GM23338 (cell line): ENCODE measurements at regions not wholly inside any gene's neighbourhood (a gene's known extent, or its start where the extent isn't known, plus 50 kb on each side); places are given as distances from the start of the nearest gene placed in this dataset.

Source experiments
- CREB1 ChIP-seq: fragments of 250-450 bp; sonication (Bioruptor Pico); IDR thresholded peaks from 2 replicates; pipeline ENCODE4 v1.5.0; 2020; ENCODE audit warnings: low read depth, mild to moderate bottlenecking, moderate library complexity
- CTCF ChIP-seq, 2 experiments: fragments of 200-600 bp in 1 of 2; sonication (generic) in 1 of 2; conservative IDR thresholded peaks; 2 replicates each; pipeline versions ENCODE4 v1.5.1 to v1.6.1; 2016 to 2017; ENCODE audit warnings: antibody characterized with exemption in 2 of 2, low read depth in 2 of 2, mild to moderate bottlenecking in 2 of 2, moderate library complexity in 1 of 2
- ETS1 ChIP-seq: IDR thresholded peaks from 2 replicates; pipeline ENCODE4 v1.6.1; 2016; ENCODE audit warnings: antibody characterized with exemption
- EZH2 ChIP-seq: fragments of 200-600 bp; sonication (generic); IDR thresholded peaks from one replicate; pipeline ENCODE4 v1.8.0; 2017; ENCODE audit warnings: antibody characterized with exemption, mild to moderate bottlenecking, low read depth; ENCODE audit not compliant: unreplicated experiment
- EZH2phosphoT487 ChIP-seq: fragments of 200-600 bp; sonication (generic); IDR thresholded peaks from one replicate; pipeline ENCODE4 v1.8.1; 2018; ENCODE audit warnings: antibody characterized with exemption; ENCODE audit not compliant: unreplicated experiment
- JUNB ChIP-seq: IDR thresholded peaks from one replicate; pipeline ENCODE4 v1.6.1; 2016; ENCODE audit warnings: antibody characterized with exemption; ENCODE audit not compliant: unreplicated experiment
- NANOG ChIP-seq: IDR thresholded peaks from 2 replicates; pipeline ENCODE4 v1.6.1; 2016; ENCODE audit warnings: antibody characterized with exemption, borderline replicate concordance
- POLR2AphosphoS5 ChIP-seq: IDR thresholded peaks from 2 replicates; pipeline ENCODE4 v1.6.1; 2016; ENCODE audit warnings: antibody characterized with exemption, low read depth
- STAT1 ChIP-seq: IDR thresholded peaks from one replicate; pipeline ENCODE4 v1.6.1; 2016; ENCODE audit warnings: antibody characterized with exemption; ENCODE audit not compliant: unreplicated experiment
- ZNF114 ChIP-seq: fragments of 250-450 bp; sonication (Bioruptor Pico); IDR thresholded peaks from 2 replicates; pipeline ENCODE4 v1.5.0; 2020; ENCODE audit warnings: mild to moderate bottlenecking, moderate library complexity
- ZNF331 ChIP-seq: fragments of 250-450 bp; sonication (Bioruptor Pico); IDR thresholded peaks from 2 replicates; pipeline ENCODE4 v1.5.0; 2020; ENCODE audit warnings: low read depth, mild to moderate bottlenecking, moderate library complexity
- ZNF462 ChIP-seq: fragments of 250-450 bp; sonication (Bioruptor Pico); IDR thresholded peaks from 2 replicates; pipeline ENCODE4 v1.5.0; 2020; ENCODE audit warnings: mild to moderate bottlenecking, moderate library complexity
- TF ChIP-seq, protein P1 (sequence below): IDR thresholded peaks from one replicate; pipeline ENCODE4 v1.6.1; 2018; ENCODE audit warnings: antibody characterized with exemption; ENCODE audit not compliant: unreplicated experiment

- no peak for TF ChIP-seq CTCF (conservative IDR thresholded peaks at IDR 0.05; ENCODE audit: low read depth in 2 of 2)
- TF ChIP-seq JUNB: no peak
- no peak for TF ChIP-seq EZH2phosphoT487
- TF ChIP-seq CREB1 (CRISPR knock-in tag): no peak
- no peak for TF ChIP-seq POLR2AphosphoS5
- TF ChIP-seq EZH2: no peak
- TF ChIP-seq, protein P1, sequence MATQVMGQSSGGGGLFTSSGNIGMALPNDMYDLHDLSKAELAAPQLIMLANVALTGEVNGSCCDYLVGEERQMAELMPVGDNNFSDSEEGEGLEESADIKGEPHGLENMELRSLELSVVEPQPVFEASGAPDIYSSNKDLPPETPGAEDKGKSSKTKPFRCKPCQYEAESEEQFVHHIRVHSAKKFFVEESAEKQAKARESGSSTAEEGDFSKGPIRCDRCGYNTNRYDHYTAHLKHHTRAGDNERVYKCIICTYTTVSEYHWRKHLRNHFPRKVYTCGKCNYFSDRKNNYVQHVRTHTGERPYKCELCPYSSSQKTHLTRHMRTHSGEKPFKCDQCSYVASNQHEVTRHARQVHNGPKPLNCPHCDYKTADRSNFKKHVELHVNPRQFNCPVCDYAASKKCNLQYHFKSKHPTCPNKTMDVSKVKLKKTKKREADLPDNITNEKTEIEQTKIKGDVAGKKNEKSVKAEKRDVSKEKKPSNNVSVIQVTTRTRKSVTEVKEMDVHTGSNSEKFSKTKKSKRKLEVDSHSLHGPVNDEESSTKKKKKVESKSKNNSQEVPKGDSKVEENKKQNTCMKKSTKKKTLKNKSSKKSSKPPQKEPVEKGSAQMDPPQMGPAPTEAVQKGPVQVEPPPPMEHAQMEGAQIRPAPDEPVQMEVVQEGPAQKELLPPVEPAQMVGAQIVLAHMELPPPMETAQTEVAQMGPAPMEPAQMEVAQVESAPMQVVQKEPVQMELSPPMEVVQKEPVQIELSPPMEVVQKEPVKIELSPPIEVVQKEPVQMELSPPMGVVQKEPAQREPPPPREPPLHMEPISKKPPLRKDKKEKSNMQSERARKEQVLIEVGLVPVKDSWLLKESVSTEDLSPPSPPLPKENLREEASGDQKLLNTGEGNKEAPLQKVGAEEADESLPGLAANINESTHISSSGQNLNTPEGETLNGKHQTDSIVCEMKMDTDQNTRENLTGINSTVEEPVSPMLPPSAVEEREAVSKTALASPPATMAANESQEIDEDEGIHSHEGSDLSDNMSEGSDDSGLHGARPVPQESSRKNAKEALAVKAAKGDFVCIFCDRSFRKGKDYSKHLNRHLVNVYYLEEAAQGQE: no peak
- TF ChIP-seq ZNF331 (CRISPR knock-in tag): no peak
- no peak for TF ChIP-seq STAT1
- no peak for TF ChIP-seq ZNF114
- no peak for TF ChIP-seq NANOG
- TF ChIP-seq ETS1: no peak
- TF ChIP-seq ZNF462: no peak
Observed at GRCh38 chr7:16985621-16986020, 103.8 kb upstream of the AGR3 start.
